Suprapubic skin (tissue), 4 donors: ENCODE measurements at regions not wholly inside any gene's neighbourhood (a gene's known extent, or its start where the extent isn't known, plus 50 kb on each side); places are given as distances from the start of the nearest gene placed in this dataset.
A peak's percentile ranks its signal among the peaks of the same experiment; 100 is the strongest.
"Not testable (repeated sequence)": the region's sequence is repeated elsewhere in the genome, so short reads cannot be mapped to it uniquely, and the experiment has no call there.

ENCODE experiments used
- DNase-seq, 2 donors: peaks; one replicate each; pipeline ENCODE4 v3.0.0-alpha.2; 2019; ENCODE audit warnings: low spot score in 2 of 2
- H3K27ac ChIP-seq: fragments of 200-600 bp; sonication (generic); one replicate; pipeline ENCODE4 v1.5.1; 2019
- H3K27me3 ChIP-seq: fragments of 200-600 bp; sonication (generic); one replicate; pipeline ENCODE4 v1.5.1; 2019
- H3K36me3 ChIP-seq: fragments of 200-600 bp; sonication (generic); one replicate; pipeline ENCODE4 v1.5.1; 2019
- H3K4me1 ChIP-seq: fragments of 200-600 bp; sonication (generic); one replicate; pipeline ENCODE4 v1.5.1; 2019
- H3K4me3 ChIP-seq: fragments of 200-600 bp; sonication (generic); one replicate; pipeline ENCODE4 v1.5.1; 2019; ENCODE audit warnings: mild to moderate bottlenecking
- H3K9me3 ChIP-seq: fragments of 200-600 bp; sonication (generic); one replicate; pipeline ENCODE4 v1.5.1; 2019
- CTCF ChIP-seq, 2 donors: fragments of 200-600 bp in 1 of 2; fragments of 450-650 bp in 1 of 2; sonication (generic) in 1 of 2; IDR thresholded peaks; one replicate each; pipeline ENCODE4 v1.5.1; 2016 to 2019; ENCODE audit warnings: antibody characterized with exemption in 2 of 2, mild to moderate bottlenecking in 1 of 2, moderate library complexity in 1 of 2
- EP300 ChIP-seq: sonication (generic); formaldehyde crosslinking; IDR thresholded peaks from one replicate; pipeline ENCODE4 v1.6.1; 2017; ENCODE audit warnings: antibody characterized with exemption
- POLR2A ChIP-seq, 2 donors: fragments of 450-650 bp; IDR thresholded peaks; one replicate each; pipeline ENCODE4 v1.6.1; 2017; ENCODE audit warnings: antibody characterized with exemption in 2 of 2, mild to moderate bottlenecking in 2 of 2, moderate library complexity in 2 of 2
- POLR2AphosphoS5 ChIP-seq, 3 donors: sonication (generic); formaldehyde crosslinking; IDR thresholded peaks; one replicate each; pipeline ENCODE4 v1.6.1; 2017; ENCODE audit warnings: antibody characterized with exemption in 3 of 3
- WGBS: methylation state at CpG from one replicate; pipeline ENCODE4 v1.1.5; 2018; 5-methylcytosine and 5-hydroxymethylcytosine counted together

GRCh38 chr19:31533114-31533513, 183.9 kb upstream of the TSHZ3 start:
- 89% methylated on average over 3 of the region's 3 CpGs for WGBS
- DNase-seq = no peak
- H3K27ac ChIP-seq = no peak overlapping the region
- H3K27me3 ChIP-seq = no peaks in the 10 kb centered on the region
- H3K36me3 ChIP-seq = no peaks in the 10 kb centered on the region
- no peak overlapping the region for H3K4me3 ChIP-seq
- TF ChIP-seq POLR2A (IDR thresholded peaks at IDR 0.05) (no peak), CTCF (IDR thresholded peaks at IDR 0.05) (no peak), EP300 (no peak), POLR2AphosphoS5 (IDR thresholded peaks at IDR 0.05) (no peak)
- H3K4me1 ChIP-seq = no peaks in the 10 kb centered on the region
- H3K9me3 ChIP-seq = no peaks in the 10 kb centered on the region

DNA sequence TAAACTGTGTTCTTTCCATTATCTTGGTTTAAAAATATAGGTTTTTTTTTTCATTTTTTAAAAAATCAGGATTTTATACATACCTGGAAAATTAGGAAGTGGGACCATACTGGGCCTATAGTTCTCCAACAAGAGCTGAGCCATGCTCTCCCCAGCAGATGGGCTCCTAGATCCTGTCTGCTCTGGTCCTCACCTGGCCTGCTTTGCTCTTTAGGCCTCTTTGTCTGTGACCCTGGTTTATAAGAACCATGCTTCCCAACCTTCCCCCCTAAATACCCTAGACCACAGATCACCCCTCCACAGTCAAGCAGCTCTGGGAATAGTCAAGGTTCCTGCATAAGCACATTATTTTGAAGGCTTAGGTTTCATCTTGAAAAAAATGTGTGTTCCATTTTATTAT, 185.0 kb upstream of the TSHZ3 start:
- H3K27me3 ChIP-seq = no peaks in the 10 kb centered on the region
- H3K4me3 ChIP-seq = no peak overlapping the region
- no peak overlapping the region for H3K27ac ChIP-seq
- H3K9me3 ChIP-seq = no peaks in the 10 kb centered on the region
- TF ChIP-seq POLR2A (IDR thresholded peaks at IDR 0.05) (no peak), EP300 (no peak), POLR2AphosphoS5 (IDR thresholded peaks at IDR 0.05) (no peak), CTCF (IDR thresholded peaks at IDR 0.05) (no peak)
- no peaks in the 10 kb centered on the region for H3K36me3 ChIP-seq
- peak in 1 of 2 donors; percentile 29 for DNase-seq
- no peaks in the 10 kb centered on the region for H3K4me1 ChIP-seq

DNA sequence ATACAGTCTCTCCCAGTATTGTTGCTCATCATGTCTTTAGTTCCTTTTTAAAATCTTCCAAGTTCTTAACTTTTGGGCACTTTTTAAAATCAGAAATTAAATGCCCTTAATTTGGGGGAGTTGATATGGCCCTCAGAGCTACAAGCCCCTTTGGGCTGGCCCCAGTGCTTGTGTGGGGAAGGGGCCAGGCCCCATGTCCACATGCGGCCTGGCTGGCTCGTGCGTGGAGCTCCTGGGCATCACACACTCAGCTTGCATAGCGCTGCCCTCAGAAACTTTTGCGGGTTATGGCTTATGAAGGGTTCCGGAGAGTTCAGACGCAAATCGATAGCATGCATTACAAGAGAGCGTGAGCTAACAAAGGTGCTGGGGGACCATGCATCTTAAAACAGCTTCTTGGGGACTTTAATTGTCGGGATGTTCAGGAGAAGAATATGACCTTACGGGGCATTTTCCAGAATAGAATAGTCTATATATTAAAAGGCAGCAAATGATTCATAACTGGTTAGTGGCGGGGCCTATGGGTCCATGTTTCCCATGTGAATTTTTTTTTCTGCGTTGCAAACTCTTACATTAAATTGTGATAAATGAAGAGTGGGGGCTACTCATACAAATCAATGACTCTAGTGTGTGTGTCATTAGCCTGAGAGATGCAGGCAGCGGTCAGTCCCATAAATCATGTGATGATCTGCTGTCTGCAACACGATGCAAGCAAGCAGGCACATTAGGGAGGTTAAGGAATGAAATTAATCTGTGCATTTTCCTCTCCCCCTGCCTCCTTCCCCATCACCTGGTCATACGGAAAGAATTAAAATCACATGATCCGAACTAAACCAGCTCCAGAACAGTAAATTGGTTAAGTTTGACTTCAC, 185.8 kb upstream of the TSHZ3 start:
- Histone ChIP-seq H3K4me3 (no peak overlapping the region), H3K4me1 (no peaks in the 10 kb centered on the region), H3K27ac (no peak overlapping the region), H3K27me3 (no peaks in the 10 kb centered on the region), H3K9me3 (no peaks in the 10 kb centered on the region), H3K36me3 (no peaks in the 10 kb centered on the region)
- WGBS = 87% methylated on average over 17 of the region's 17 CpGs
- no peak for TF ChIP-seq CTCF (IDR thresholded peaks at IDR 0.05)
- TF ChIP-seq EP300 = no peak
- no peak for TF ChIP-seq POLR2AphosphoS5 (IDR thresholded peaks at IDR 0.05)
- TF ChIP-seq POLR2A (IDR thresholded peaks at IDR 0.05) = no peak
- peak in 1 of 2 donors; percentile 66 for DNase-seq

DNA sequence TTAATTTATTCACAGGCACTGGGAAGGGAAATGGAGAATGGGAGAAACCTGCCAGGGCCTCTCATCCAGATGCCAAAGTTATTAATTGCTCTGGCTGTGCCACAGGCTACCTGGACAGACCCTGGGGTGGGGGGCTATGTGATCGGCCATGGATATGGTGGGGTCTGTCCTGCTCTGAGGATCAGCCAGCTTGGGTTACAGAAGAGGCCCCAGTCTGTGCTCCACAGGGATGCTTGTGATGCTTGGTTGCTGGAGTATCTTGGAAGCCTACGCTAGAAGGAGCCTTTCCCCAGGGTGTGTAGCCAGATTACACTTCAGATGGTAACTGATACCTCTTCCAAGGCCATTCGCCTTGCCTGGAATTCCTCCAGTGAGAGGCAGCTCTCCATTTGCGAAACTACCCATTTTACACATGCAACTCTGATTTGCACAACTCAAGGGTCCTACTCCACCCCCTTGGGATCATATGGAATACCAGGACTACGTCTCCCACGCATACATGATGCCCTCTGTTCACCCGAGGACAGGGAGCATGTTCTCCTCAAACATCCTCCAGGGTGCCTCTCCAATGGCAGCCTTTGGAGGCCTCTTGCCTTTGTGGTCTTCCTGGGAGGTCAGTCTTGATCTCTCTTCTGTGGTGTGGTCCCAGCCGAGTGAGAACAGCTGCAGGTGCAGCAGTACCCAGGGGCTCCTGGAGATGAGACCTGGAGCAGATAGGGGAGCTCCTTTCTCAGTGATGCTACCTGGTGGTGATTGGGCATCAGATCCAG, 186.6 kb upstream of the TSHZ3 start:
- no peaks in the 10 kb centered on the region for H3K4me1 ChIP-seq
- peak in 1 of 2 donors; percentile 24 for DNase-seq
- no peak overlapping the region for H3K4me3 ChIP-seq
- 86% methylated on average over 8 of the region's 8 CpGs for WGBS
- TF ChIP-seq EP300 = no peak
- TF ChIP-seq POLR2A (IDR thresholded peaks at IDR 0.05) = no peak
- no peak for TF ChIP-seq CTCF (IDR thresholded peaks at IDR 0.05)
- no peak for TF ChIP-seq POLR2AphosphoS5 (IDR thresholded peaks at IDR 0.05)
- H3K9me3 ChIP-seq = no peaks in the 10 kb centered on the region
- H3K36me3 ChIP-seq = no peaks in the 10 kb centered on the region
- no peaks in the 10 kb centered on the region for H3K27me3 ChIP-seq
- H3K27ac ChIP-seq = no peak overlapping the region

- peak in 1 of 2 donors; percentile 38 for DNase-seq
- TF ChIP-seq POLR2AphosphoS5 (IDR thresholded peaks at IDR 0.05) (no peak), POLR2A (IDR thresholded peaks at IDR 0.05) (no peak), EP300 (no peak), CTCF (IDR thresholded peaks at IDR 0.05) (no peak)
- no peaks in the 10 kb centered on the region for H3K4me1 ChIP-seq
- H3K27ac ChIP-seq = no peak overlapping the region
- H3K4me3 ChIP-seq = no peak overlapping the region
- 87% methylated on average over 3 of the region's 3 CpGs for WGBS
- no peaks in the 10 kb centered on the region for H3K36me3 ChIP-seq
- H3K9me3 ChIP-seq = no peaks in the 10 kb centered on the region
- H3K27me3 ChIP-seq = peaks cover 5% of the 10 kb centered on the region
Observed at GRCh38 chr19:31537136-31537535, 187.9 kb upstream of the TSHZ3 start.

DNA sequence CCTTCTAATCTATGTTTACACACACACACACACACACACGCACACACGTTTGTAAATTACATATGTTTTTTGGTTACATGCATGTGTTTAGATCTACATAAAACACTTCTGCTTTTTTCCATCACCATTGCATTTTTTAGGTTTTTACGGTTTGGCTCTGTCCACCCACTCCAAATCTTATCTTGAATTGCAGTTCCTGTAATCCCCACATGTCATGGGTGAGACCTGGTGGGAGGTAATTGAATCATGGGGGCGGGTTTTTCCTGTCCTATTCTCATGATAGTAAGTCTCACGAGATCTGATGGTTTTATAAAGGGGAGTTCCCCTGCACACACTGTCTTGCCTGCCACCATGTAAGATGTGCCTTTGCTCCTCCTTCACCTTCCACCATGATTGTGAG, 188.7 kb upstream of the TSHZ3 start:
- not testable (repeated sequence) for H3K36me3 ChIP-seq, H3K27ac ChIP-seq, H3K4me3 ChIP-seq, H3K9me3 ChIP-seq, H3K27me3 ChIP-seq, H3K4me1 ChIP-seq, DNase-seq
- 83% methylated on average over 5 of the region's 5 CpGs for WGBS
